A172 (cell line): ENCODE measurements at regions not wholly inside any gene's neighbourhood (a gene's known extent, or its start where the extent isn't known, plus 50 kb on each side); places are given as distances from the start of the nearest gene placed in this dataset.
A peak's percentile ranks its signal among the peaks of the same experiment; 100 is the strongest.

Experiments
- DNase-seq: peaks from one replicate; pipeline ENCODE4 v3.0.0-alpha.2; 2015; ENCODE audit warnings: low spot score

DNA sequence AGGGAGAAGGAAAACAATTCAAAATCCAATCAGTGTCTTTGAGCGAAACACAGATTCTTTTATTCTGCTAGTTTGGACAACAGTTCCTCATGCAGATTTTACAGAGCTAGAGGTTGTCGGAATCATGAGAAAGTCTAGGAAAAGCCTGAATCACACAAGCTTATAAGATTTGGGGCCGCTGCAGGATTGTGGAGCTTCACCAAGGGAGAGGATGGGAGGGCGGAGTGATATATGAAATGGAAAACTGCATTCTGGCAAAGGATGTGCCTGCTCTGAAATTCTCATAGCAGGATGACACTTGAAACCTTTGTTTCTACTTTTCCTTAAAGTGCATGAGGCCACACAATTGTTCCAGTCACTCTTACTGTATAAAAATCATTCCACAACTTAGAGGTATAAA lies 134.3 kb downstream of the OR2K2 start:
- no peak for DNase-seq

DNA sequence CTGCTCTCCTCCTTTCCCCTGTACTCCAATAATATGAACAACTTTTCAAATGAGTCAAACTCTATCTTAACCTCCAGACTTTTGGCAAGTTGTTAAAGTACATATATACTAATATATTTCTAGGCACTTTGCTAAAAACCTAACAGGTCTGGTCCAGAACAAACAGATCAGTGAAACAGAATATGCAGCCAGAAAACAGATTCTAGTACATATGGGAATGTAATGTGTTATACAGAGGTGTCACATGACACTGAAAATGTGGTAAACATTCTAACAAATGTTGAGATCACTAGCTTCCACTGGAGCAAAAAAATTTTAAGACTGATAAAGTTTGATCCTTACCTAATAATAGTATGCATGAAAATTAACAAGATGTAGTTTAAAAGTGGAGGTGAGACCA lies 136.9 kb downstream of the OR2K2 start:
- no peak for DNase-seq

- no peak for DNase-seq
Observed at GRCh38 chr9:111192650-111193049, 137.4 kb downstream of the OR2K2 start.

- DNase-seq, result no peak
Observed at GRCh38 chr9:111190347-111190746, 139.7 kb downstream of the OR2K2 start.

GRCh38 chr9:111187376-111187775 lies 142.6 kb downstream of the OR2K2 start:
- no peak for DNase-seq

GRCh38 chr9:111186021-111186530 lies 143.9 kb downstream of the OR2K2 start:
- no peak for DNase-seq

GRCh38 chr9:111180811-111181210 lies 142.5 kb upstream of the LPAR1 start:
- DNase-seq, result no peak

DNA sequence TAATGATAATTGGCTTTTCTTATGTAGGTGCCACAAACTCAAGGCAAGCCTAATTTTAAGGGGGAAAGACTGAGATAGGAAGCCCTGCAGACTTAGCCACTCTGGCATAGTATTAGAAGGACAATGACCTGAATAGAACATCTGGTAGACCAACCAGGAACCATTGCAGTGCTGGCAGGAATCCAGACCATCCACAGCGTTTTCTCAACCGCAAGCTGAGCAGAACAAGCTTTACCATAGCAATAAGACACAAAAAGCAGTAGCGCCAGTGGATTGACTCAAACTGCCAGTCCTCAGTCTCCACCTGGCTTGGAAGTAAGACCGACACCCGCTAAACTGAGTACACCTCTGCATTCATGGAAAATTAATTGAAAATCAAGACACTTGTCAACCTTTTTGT lies 141.3 kb upstream of the LPAR1 start:
- DNase-seq, result no peak

DNA sequence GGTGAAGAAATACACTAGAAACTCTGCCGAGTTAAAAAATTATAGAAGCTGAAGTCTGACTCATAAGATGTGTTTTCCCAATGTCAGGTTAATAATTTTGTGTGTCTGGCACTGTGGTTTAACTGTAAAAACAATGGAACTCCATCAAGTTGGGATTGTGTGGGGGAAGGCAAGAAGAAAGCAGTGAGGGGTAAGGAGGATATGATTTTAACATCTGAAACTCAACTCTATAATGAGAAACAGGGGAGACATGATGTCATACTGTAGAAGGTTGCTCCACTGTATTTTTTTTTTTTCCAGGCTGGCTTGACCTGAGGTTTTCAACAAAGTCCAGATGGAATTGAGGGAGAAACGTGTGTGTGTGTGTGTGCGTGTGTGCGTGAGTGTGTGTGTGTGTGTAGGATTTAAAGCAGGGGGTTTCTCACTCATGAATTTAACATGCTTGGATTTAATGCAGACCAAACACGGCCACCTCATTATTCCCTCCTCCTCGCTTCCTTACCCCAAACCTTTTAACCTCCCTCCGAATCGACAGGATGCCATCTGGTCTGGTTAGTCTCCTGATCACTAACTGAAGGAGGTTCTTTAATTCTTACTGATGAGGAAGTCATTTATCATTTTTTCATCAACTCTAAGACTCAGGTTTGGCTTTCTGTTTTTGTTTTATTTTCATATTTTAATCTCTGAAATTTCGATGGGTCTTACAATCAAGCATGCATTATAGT lies 140.2 kb upstream of the LPAR1 start:
- peak; percentile 22 for DNase-seq

DNA sequence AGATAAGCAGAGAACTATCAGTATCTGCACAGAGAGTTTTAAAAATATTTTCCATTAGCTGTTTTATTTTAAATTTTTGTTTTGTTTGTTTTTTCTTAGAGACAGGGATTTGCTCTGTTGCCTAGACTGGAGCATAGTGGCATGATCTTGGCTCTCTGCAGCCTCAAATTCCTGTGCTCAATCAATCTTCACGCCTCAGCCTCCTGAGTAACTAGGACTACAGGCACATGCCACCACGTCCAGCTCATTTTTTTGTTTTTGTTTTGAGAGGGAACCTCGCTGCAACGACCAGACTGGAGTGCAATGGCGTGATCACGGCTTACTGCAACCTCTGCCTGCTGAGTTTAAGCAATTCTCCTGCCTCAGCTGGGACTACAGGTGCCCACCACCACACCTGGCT lies 138.2 kb upstream of the LPAR1 start:
- DNase-seq, result no peak

DNA sequence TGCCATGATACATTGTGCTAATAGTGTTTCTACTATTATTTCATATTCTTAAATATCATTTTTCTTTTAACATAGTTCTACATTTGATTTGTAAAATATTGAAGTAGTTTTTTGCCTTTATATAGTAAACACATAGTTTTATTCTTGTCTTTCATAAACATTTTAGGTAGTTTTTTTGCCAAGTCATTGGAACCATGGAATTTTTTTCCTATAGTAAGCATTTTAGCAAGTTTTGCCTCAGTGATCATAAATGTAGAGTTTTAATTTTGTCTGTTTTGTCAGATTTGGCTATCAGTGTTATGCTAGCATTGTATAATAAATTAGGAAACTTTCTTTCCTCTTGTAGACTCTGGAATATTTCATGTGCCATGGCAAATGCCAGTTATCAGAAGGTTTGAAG lies 137.1 kb upstream of the LPAR1 start:
- DNase-seq, result no peak

DNA sequence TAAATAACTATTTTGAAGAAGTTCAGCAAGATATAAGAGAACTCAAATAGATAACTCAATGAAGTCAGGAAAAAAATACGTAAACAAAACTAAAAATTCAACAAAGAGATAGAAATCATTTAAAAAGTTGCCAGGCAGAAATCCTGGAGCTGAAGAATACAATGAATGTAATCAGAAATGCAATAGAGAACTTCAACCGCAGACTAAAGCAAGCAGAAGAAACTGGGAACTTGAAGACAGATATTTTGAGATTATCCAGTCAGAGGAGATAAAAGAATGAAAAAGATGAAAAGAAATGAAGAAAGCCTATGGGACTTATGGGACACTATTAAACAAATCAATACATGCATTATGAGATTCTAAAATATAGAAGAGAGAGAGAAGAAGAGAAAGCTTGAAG lies 129.1 kb upstream of the LPAR1 start:
- DNase-seq, result no peak

DNA sequence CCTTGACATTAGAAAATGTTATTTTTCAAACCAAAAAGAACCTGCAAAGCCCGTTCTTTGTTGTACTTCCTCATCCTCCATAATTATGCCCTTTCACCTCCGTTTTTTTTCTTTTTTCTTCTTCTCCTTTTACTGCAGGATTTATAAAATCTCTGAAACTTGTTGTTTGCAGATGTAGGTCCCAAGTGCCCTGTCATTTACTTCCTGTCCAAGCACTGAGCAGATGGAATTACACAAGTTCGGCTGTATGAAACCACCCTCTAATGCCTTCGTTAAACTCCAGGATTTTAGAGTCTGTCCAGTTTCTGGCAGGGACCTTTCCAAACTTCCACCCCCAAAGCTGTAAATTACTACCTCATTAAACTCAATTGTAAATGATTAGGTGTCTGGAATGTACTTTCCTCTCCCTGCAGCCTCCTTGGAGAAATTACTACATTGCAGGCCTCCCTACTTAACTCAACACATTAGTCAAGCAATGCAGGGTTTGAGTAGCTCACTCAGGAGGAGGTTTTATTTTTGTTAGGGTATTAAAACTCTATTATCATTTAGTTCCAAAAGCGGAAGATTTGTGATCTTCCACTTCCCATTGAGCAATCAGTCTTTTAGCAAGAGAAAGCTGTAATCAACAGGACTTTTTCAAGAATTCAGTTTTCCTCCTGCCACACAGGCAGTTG lies 125.6 kb upstream of the LPAR1 start:
- DNase-seq, result no peak

- no peak for DNase-seq
Observed at GRCh38 chr9:111162026-111162425, 123.8 kb upstream of the LPAR1 start.

GRCh38 chr9:111161015-111161415 lies 122.7 kb upstream of the LPAR1 start:
- DNase-seq, result peak; percentile 8

DNA sequence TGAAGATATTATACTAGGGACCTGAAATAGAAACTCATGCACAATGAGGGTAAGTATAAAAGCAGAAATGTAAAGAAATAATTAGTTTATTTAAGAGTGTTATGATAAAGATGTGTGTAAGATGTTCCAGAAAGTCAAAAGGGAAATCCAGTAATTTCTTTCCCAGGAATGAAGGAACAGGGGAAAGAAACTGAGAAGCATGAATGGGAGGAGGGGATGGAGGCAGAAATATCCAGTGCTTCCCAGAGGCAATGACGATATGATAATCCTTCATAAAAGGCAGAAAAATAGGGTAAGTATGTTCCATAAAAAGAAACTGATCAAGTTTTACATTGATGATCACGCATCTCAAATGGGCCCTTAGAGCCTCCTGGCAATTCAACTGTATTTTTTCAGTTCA lies 120.7 kb upstream of the LPAR1 start:
- DNase-seq, result no peak

GRCh38 chr9:111158363-111158762 lies 120.1 kb upstream of the LPAR1 start:
- DNase-seq, result no peak

DNA sequence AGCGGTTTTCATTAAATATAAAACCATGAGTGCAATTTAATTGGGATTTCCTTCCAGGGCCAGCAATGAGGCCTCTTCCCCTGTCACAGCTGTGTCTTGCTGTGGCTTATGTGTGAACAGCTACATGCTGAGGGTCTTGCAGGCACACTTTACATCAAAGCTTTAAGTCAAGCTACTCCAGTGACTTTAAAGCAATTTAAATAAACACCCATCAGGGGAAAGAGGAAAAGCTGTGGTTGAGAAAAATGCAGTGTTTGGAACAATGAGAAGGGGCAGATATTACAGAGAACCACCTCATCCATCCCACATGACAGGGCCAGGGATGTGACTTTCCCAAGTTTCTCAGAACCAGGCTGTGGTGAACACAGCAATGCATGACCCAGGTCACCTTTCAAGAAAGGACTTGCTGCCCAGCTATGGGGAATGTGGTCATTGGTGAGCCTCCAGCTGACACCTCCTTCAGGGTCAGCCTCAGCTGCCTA lies 115.9 kb upstream of the LPAR1 start:
- no peak for DNase-seq

DNA sequence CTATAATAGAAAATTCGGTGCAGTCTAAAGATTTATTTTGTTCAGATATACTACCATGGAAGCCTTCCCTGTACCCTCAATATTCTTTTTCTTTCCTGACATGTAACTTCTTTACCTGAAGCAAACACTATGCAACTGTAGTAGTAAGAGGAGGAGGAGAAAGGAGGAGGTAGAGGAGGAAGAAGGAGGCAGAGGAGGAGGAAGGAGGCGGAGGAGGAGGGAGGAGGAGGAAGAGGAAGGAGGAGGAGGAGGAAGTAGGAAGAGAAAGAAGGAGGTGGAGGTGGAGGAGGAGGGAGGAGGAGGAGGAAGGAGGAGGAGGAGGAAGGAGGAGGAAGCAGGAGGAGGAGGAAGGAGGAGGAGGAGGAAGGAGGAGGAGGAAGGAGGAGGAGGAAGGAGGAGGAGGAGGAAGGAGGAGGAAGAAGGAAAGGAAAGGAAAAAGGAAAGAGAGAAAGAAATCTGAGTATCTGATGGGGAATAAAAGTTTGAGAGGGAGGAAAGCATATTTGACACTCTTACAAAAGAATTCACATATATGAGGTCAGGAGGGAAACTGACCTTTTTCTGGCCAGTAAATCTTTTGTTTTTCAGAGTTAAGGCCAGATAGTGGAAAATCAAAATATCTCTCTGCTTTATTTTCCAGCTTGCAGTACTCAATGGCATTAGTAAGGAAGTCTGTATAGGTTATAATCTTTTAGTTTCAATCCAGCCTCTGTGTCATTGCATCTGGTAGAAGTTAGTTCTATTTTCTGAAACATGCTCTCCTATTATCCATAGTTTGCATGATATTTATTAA lies 114.5 kb upstream of the LPAR1 start:
- no peak for DNase-seq

DNA sequence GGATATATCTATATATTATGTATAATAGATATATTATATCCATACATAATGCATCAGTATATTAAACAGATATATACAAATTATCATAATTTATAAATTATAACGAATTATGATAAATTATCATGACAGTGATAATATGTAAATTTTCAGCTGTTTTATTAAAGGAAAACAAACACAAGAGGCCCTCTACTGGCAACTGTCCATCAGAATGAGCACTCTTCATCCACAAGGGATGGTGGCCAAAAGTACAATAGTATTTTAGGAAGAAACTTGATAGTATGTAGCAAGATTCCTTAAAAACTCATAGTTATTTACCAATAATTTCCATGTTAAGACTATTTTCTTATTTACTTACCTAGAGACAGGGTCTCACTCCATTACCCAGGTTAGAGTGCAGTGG lies 113.3 kb upstream of the LPAR1 start:
- no peak for DNase-seq

DNA sequence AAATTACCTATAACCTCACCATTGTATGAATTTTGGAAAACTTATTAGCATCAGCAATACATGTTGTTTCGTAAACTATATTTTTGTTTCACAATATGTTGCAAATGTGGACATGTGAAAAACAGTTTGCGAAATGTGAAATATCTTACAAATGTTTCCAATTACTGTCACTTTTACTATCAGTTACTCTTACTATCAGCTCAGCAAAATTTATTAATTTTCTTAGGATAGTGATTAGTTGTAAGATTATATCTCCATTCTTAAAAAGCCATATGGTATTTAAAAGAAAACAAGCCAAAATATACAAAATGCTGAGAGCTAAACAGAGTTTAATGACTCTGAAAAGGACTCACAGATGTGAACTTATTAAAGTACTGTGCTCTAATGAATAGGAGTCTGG lies 111.9 kb upstream of the LPAR1 start:
- DNase-seq, result no peak

DNA sequence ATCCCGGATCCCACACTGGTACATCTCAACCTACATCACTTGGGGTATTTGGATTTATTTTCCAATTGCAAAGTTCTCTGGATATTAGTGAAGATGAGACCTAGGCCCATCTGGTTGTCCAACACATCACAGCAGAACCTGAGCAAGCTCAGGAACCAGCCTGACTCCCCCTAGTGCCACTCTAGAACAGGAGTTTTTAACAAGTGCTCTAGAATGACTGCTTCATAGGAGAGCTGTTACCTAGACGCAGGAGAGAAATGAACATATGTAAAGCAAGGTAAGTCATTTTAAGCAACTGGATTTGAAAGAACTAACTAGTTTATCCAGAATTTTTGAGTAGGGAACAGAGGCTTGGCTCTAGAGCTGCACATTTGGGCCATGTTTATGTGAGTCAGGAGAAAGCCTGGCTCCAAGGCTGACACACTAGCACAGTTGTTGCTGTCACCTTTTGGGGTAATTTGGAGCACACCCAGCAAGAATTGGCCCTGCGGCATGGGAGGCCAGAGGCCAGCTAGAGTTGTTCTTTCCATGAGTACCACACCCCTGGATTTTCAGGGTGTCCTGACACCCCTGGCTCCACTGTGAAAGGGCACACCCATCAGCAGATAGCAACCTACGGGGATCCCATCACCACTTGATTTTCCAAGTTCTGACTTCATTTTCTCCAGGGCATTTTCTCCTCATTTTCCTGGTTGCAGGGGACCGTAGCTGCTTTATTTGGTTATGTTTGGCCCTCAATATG lies 110.9 kb upstream of the LPAR1 start:
- no peak for DNase-seq
